Mesenchymal stem cell (in vitro differentiated cells and primary cell): ENCODE measurements at regions not wholly inside any gene's neighbourhood (a gene's known extent, or its start where the extent isn't known, plus 50 kb on each side); places are given as distances from the start of the nearest gene placed in this dataset.

Experiments
- DNase-seq: peaks from one replicate; pipeline ENCODE4 v3.0.0-alpha.2; 2013
- H2AFZ ChIP-seq: one replicate; pipeline ENCODE4 v1.6.1; 2013; ENCODE audit warnings: low read depth, mild to moderate bottlenecking, control low read depth, inconsistent platforms, low read length, moderate library complexity
- H2AK5ac ChIP-seq: 2 replicates; pipeline ENCODE4 v1.6.1; 2013; ENCODE audit warnings: low read length, moderate library complexity, mild to moderate bottlenecking, inconsistent platforms; ENCODE audit not compliant: severe bottlenecking
- H2BK120ac ChIP-seq: one replicate; pipeline ENCODE4 v1.6.1; 2013; ENCODE audit warnings: low read depth, mild to moderate bottlenecking, inconsistent platforms, low read length, moderate library complexity
- H2BK12ac ChIP-seq, 2 experiments: one replicate each; pipeline ENCODE4 v1.6.1; 2013; ENCODE audit warnings: inconsistent platforms in 2 of 2, low read length in 2 of 2, mild to moderate bottlenecking in 2 of 2, moderate library complexity in 2 of 2, control low read depth in 1 of 2
- H2BK15ac ChIP-seq: one replicate; pipeline ENCODE4 v1.6.1; 2013; ENCODE audit warnings: mild to moderate bottlenecking, low read depth, inconsistent platforms; ENCODE audit not compliant: poor library complexity, severe bottlenecking
- H2BK5ac ChIP-seq: 2 replicates; pipeline ENCODE4 v1.6.1; 2013; ENCODE audit warnings: low read depth, mild to moderate bottlenecking, low read length, control low read depth, inconsistent platforms; ENCODE audit not compliant: poor library complexity, severe bottlenecking
- H3K14ac ChIP-seq, 2 experiments: one replicate each; pipeline ENCODE4 v1.6.1; 2013; ENCODE audit warnings: inconsistent platforms in 2 of 2, low read length in 2 of 2, control low read depth in 1 of 2, mild to moderate bottlenecking in 1 of 2, moderate library complexity in 1 of 2
- H3K18ac ChIP-seq, 2 experiments: one replicate each; pipeline ENCODE4 v1.6.1; 2013; ENCODE audit warnings: inconsistent platforms in 2 of 2, low read length in 2 of 2, control low read depth in 1 of 2, low read depth in 1 of 2, mild to moderate bottlenecking in 1 of 2
- H3K23ac ChIP-seq, 2 experiments: one replicate each; pipeline ENCODE4 v1.6.1; 2013; ENCODE audit warnings: inconsistent platforms in 2 of 2, low read length in 2 of 2, mild to moderate bottlenecking in 2 of 2, moderate library complexity in 2 of 2, control low read depth in 1 of 2
- H3K27ac ChIP-seq: 2 replicates; pipeline ENCODE4 v1.5.1; 2013; ENCODE audit warnings: mild to moderate bottlenecking, moderate library complexity, low read length, control low read depth, inconsistent platforms; ENCODE audit not compliant: poor library complexity, severe bottlenecking
- H3K27me3 ChIP-seq, 2 experiments: 2 replicates each; pipeline versions ENCODE4 v1.6.1 to v1.7.0; 2013; ENCODE audit warnings: low read length in 2 of 2, mild to moderate bottlenecking in 2 of 2, moderate library complexity in 2 of 2, control low read depth in 1 of 2, inconsistent platforms in 1 of 2; ENCODE audit not compliant: control insufficient read depth in 1 of 2, insufficient read depth in 1 of 2
- H3K36me3 ChIP-seq, 2 experiments: 2 replicates each; pipeline versions ENCODE4 v1.6.1 to v1.7.0; 2013; ENCODE audit warnings: low read length in 2 of 2, control low read depth in 1 of 2, inconsistent platforms in 1 of 2, low read depth in 1 of 2, mild to moderate bottlenecking in 1 of 2; ENCODE audit not compliant: insufficient read depth in 2 of 2, control insufficient read depth in 1 of 2
- H3K4ac ChIP-seq, 2 experiments: one replicate each; pipeline ENCODE4 v1.6.1; 2013; ENCODE audit warnings: inconsistent platforms in 2 of 2, low read length in 2 of 2, mild to moderate bottlenecking in 2 of 2, moderate library complexity in 2 of 2, control low read depth in 1 of 2, low read depth in 1 of 2
- H3K4me1 ChIP-seq: 2 replicates; pipeline ENCODE4 v1.6.1; 2013; ENCODE audit warnings: low read depth, low read length, control low read depth; ENCODE audit not compliant: control insufficient read depth, insufficient read depth
- H3K4me2 ChIP-seq: 2 replicates; pipeline ENCODE4 v1.6.1; 2013; ENCODE audit warnings: low read length, mild to moderate bottlenecking, inconsistent platforms; ENCODE audit not compliant: poor library complexity, severe bottlenecking
- H3K4me3 ChIP-seq, 2 experiments: 2 replicates each; pipeline versions ENCODE4 v1.5.1 to v1.7.0; 2013; ENCODE audit warnings: low read length in 2 of 2, mild to moderate bottlenecking in 2 of 2, control low read depth in 1 of 2, low read depth in 1 of 2; ENCODE audit not compliant: insufficient read depth in 1 of 2
- H3K79me1 ChIP-seq: replicated peaks from 2 replicates; pipeline ENCODE4 v1.6.1; 2013; ENCODE audit warnings: mild to moderate bottlenecking, control low read depth, low read length, inconsistent platforms; ENCODE audit not compliant: poor library complexity, severe bottlenecking
- H3K9ac ChIP-seq: 2 replicates; pipeline ENCODE4 v1.7.0; 2013; ENCODE audit warnings: mild to moderate bottlenecking, low read length, moderate library complexity
- H3K9me3 ChIP-seq: 2 replicates; pipeline ENCODE4 v1.7.0; 2013; ENCODE audit warnings: mild to moderate bottlenecking, low read length; ENCODE audit not compliant: control insufficient read depth
- H4K8ac ChIP-seq: one replicate; pipeline ENCODE4 v1.6.1; 2013; ENCODE audit warnings: inconsistent platforms, mild to moderate bottlenecking, low read length, moderate library complexity
- H4K91ac ChIP-seq: one replicate; pipeline ENCODE4 v1.6.1; 2013; ENCODE audit warnings: mild to moderate bottlenecking, low read length, inconsistent platforms
- WGBS: methylation state at CpG from one replicate; pipeline ENCODE4 v1.1.7; 2013; ENCODE audit warnings: mixed read lengths; 5-methylcytosine and 5-hydroxymethylcytosine counted together

- Histone ChIP-seq H3K27me3 (no peaks in the 10 kb centered on the region), H2BK120ac (no peak overlapping the region), H3K4me3 (no peak overlapping the region), H4K8ac (no peak overlapping the region), H2BK12ac (no peak overlapping the region), H3K14ac (no peak overlapping the region), H4K91ac (no peak overlapping the region), H3K4me2 (no peak overlapping the region), H2BK5ac (no peak overlapping the region), H3K9me3 (no peaks in the 10 kb centered on the region), H3K4ac (no peak overlapping the region), H3K27ac (no peak overlapping the region), H2BK15ac (no peak overlapping the region), H3K79me1 (no peaks in the 10 kb centered on the region), H2AFZ (no peak overlapping the region), H2AK5ac (no peak overlapping the region), H3K4me1 (peaks cover 6% of the 10 kb centered on the region), H3K18ac (no peak overlapping the region), H3K36me3 (no peaks in the 10 kb centered on the region), H3K23ac (no peak overlapping the region), H3K9ac (no peak overlapping the region)
- WGBS: 64% methylated on average over 2 of the region's 2 CpGs
- no peak for DNase-seq
Observed at GRCh38 chr4:151991884-151992167, 231.0 kb upstream of the GATB start.

DNA sequence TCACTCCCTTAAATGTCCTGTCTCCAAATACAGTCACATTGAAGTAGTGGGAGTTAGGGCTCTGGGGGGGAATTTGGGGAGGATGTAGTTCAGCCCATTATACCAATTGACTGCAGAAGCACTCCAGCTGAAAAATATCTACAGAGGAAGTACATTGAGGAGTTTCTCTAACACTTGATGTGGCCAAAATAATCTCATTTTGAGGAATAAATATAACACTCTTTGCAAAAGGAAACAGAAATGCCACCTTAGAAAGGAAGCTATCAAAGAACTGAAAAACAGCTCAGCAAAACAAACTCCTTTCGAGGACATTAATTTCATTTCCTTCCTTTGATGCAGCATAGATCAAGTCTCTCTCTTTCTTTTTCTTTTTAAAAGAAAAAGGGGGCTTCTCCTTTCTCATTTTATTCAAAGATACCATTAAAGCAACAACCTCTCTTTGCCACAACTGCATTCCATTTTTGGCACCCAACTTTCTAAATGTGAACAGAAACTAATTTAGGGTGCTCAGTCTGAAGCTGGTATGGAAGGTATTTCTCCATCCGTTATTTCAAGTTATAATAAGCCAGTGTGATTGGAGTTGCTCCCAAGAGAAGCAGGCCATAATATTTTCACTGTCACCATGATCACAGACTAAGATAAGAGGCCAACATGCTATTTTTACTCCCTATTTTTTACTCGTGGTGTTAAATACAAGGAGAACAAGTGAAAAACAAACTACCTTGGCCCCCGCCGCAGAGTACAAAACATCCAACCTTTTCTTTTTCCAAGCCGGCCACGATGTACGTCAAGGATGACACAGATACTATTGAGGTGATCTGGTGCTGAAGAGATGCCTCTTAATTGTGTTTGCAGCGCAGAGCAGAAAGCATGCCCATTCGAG lies 230.4 kb upstream of the GATB start:
- Histone ChIP-seq H2BK120ac (no peak overlapping the region), H3K4me2 (no peak overlapping the region), H4K91ac (no peak overlapping the region), H2BK15ac (no peak overlapping the region), H3K9me3 (no peaks in the 10 kb centered on the region), H3K18ac (no peak overlapping the region), H3K23ac (no peak overlapping the region), H3K27ac (no peak overlapping the region), H3K9ac (no peak overlapping the region), H2AFZ (no peak overlapping the region), H2AK5ac (no peak overlapping the region), H4K8ac (no peak overlapping the region), H3K4me3 (no peak overlapping the region), H3K4me1 (peaks cover 6% of the 10 kb centered on the region), H3K14ac (no peak overlapping the region), H3K79me1 (no peaks in the 10 kb centered on the region), H2BK5ac (no peak overlapping the region), H3K4ac (no peak overlapping the region), H2BK12ac (no peak overlapping the region), H3K36me3 (no peaks in the 10 kb centered on the region), H3K27me3 (no peaks in the 10 kb centered on the region)
- no peak for DNase-seq
- WGBS: 90% methylated on average over 9 of the region's 10 CpGs

DNA sequence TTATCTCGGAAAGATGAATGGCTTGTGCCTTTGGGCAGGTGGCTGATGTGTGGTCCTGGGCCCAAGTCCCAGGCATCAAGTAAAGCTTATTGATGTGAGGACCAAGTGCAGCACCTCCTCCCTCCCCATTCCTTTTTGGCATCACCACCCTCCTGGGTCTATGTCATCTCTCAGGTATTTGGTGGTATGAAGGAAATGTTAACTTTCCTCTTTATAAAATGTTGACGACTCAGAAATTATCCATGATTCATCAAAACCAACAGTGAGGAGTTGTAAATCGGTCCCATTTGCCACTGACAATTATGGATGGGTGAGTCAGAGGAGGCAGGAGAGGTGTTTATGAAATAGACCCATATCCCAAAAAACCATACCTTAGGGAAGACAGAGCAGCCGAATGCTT lies 229.4 kb upstream of the GATB start:
- Histone ChIP-seq H3K4me1 (peaks cover 6% of the 10 kb centered on the region), H2BK12ac (no peak overlapping the region), H3K27ac (no peak overlapping the region), H3K36me3 (no peaks in the 10 kb centered on the region), H3K79me1 (no peaks in the 10 kb centered on the region), H3K9me3 (no peaks in the 10 kb centered on the region), H3K4me3 (no peak overlapping the region), H4K8ac (no peak overlapping the region), H3K27me3 (no peaks in the 10 kb centered on the region), H3K4ac (no peak overlapping the region), H3K23ac (no peak overlapping the region), H3K18ac (no peak overlapping the region), H2BK5ac (no peak overlapping the region), H2BK120ac (no peak overlapping the region), H3K14ac (no peak overlapping the region), H4K91ac (no peak overlapping the region), H3K9ac (no peak overlapping the region), H2BK15ac (no peak overlapping the region), H2AFZ (no peak overlapping the region), H2AK5ac (no peak overlapping the region), H3K4me2 (no peak overlapping the region)
- whole genome bisulfite sequencing: 91% methylated on average over 2 of the region's 4 CpGs
- no peak for DNase-seq

GRCh38 chr4:151988591-151988990 lies 227.8 kb upstream of the GATB start:
- no peak overlapping the region for H4K8ac ChIP-seq
- DNase-seq: no peak
- H2BK12ac ChIP-seq: no peak overlapping the region
- H3K4ac ChIP-seq: no peak overlapping the region
- H3K4me3 ChIP-seq: no peak overlapping the region
- no peak overlapping the region for H3K23ac ChIP-seq
- no peak overlapping the region for H2BK15ac ChIP-seq
- H2AFZ ChIP-seq: no peak overlapping the region
- H2AK5ac ChIP-seq: no peak overlapping the region
- H3K79me1 ChIP-seq: no peaks in the 10 kb centered on the region
- H3K27me3 ChIP-seq: no peaks in the 10 kb centered on the region
- no peak overlapping the region for H3K9ac ChIP-seq
- no peak overlapping the region for H3K27ac ChIP-seq
- no peak overlapping the region for H4K91ac ChIP-seq
- no peaks in the 10 kb centered on the region for H3K9me3 ChIP-seq
- 97% methylated on average over 2 of the region's 2 CpGs for WGBS
- no peaks in the 10 kb centered on the region for H3K36me3 ChIP-seq
- no peak overlapping the region for H3K18ac ChIP-seq
- no peak overlapping the region for H3K14ac ChIP-seq
- H3K4me2 ChIP-seq: no peak overlapping the region
- H2BK5ac ChIP-seq: no peak overlapping the region
- peaks cover 6% of the 10 kb centered on the region for H3K4me1 ChIP-seq
- no peak overlapping the region for H2BK120ac ChIP-seq
